Fibroblast of pulmonary artery (primary cell): ENCODE measurements at regions not wholly inside any gene's neighbourhood (a gene's known extent, or its start where the extent isn't known, plus 50 kb on each side); places are given as distances from the start of the nearest gene placed in this dataset.

ENCODE experiments used
- DNase-seq: peaks from one replicate; pipeline ENCODE4 v3.0.0-alpha.2; 2010; ENCODE audit warnings: low read depth
- H3K4me3 ChIP-seq: replicated peaks from 2 replicates; pipeline ENCODE4 v1.5.1; 2011; ENCODE audit warnings: low read depth, mild to moderate bottlenecking, control low read depth, low read length, moderate library complexity
- TF ChIP-seq, protein P1 (sequence below): IDR thresholded peaks from 2 replicates; pipeline ENCODE4 v1.5.1; 2011; ENCODE audit warnings: mild to moderate bottlenecking, control low read depth, low read length, inconsistent platforms; ENCODE audit errors: missing control alignments

DNA sequence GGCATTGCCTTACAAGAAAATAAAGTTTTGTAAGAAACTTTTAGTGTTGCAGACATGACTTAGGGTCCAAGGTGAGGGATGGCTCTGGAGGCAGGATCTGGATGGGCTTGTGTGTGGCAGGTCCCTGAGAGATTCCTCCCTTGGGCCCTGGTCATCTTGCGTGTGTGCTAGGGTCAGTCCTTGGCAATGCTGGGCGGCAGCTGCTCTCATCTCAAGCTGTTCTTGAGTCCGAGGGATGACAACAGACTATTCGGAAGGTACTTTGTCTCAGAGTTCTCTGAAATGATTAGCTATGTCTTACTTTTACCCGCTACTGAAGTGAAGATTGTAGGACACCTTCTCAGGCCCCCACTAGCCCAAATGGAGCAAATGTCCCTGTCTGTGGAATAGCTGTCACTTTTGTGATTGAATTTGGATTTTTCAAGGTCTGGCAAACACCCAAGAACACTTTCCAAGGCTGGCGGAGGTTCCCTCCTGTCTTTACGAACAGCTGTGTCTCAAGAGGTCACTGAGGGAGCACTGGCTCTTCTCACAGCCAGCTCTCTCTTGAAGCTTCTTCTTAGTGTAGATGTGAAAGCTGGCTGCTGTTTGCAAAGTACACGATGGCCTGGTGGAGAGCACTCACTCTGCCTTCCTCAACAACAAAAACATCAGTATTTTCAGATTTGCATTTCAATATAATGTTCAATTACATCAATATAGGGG lies 253.6 kb downstream of the STK31 start:
- TF ChIP-seq, protein P1, sequence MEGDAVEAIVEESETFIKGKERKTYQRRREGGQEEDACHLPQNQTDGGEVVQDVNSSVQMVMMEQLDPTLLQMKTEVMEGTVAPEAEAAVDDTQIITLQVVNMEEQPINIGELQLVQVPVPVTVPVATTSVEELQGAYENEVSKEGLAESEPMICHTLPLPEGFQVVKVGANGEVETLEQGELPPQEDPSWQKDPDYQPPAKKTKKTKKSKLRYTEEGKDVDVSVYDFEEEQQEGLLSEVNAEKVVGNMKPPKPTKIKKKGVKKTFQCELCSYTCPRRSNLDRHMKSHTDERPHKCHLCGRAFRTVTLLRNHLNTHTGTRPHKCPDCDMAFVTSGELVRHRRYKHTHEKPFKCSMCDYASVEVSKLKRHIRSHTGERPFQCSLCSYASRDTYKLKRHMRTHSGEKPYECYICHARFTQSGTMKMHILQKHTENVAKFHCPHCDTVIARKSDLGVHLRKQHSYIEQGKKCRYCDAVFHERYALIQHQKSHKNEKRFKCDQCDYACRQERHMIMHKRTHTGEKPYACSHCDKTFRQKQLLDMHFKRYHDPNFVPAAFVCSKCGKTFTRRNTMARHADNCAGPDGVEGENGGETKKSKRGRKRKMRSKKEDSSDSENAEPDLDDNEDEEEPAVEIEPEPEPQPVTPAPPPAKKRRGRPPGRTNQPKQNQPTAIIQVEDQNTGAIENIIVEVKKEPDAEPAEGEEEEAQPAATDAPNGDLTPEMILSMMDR: no peak
- no peak overlapping the region for H3K4me3 ChIP-seq
- DNase-seq: no peak

DNA sequence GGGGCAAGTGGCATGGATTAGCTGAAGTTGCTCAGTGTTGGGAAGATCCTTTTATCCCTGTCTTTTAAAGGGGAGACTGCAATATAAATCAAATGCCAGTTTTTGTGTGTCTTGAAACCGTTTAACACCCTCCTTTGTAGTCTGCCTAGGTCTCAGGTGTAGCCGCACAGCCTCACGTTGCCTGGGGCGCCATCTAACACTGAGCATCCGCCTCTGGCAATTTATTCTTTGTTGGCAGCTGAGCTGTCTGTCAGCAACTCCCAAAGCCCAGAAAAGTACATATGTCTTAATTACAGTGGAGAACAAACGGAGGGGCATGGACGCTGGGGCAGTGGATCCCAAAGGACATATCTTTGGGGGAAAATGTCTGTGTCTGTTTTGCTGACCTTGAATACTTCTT lies 254.7 kb downstream of the STK31 start:
- TF ChIP-seq, protein P1: no peak
- no peak for DNase-seq
- no peak overlapping the region for H3K4me3 ChIP-seq

DNA sequence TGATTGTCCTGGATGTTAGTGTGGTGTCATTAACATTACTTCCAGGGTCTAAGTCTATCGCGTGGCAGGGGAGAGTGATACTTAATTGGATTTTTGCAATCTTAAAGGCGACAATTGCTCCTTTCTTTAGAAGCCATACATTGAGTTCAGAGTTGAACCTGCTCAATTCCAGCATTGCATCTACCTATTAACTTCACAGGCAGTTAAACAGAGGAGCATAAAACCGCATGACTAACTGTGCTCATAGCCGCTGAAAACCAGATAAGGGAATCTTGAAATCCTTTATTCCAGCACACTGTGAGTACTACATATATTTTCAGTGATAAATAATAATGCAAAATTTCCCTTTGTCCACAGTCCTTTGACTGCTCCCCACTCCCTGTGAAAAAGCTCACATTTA lies 255.3 kb downstream of the STK31 start:
- TF ChIP-seq, protein P1: no peak
- DNase-seq: no peak
- no peak overlapping the region for H3K4me3 ChIP-seq

DNA sequence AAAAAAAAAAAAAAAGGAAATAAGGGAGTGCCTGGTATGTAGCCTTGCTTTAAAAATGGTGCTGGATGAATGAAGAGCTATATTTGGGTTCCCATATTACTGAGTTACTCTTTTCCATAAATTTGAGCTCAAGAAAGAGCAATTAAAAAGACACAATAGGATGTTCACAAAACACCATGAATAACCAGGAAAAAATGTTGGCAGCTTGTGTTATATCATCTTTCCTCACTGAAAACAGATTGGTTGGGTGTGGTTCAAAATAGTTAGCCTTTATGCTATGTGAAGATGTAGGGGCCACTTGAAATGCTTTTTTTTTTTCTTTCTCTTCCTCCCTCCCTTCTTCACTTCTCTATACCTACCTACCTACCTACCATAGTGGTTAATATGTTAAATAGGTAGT lies 256.9 kb downstream of the STK31 start:
- DNase-seq: no peak
- TF ChIP-seq, protein P1: no peak
- no peak overlapping the region for H3K4me3 ChIP-seq

DNA sequence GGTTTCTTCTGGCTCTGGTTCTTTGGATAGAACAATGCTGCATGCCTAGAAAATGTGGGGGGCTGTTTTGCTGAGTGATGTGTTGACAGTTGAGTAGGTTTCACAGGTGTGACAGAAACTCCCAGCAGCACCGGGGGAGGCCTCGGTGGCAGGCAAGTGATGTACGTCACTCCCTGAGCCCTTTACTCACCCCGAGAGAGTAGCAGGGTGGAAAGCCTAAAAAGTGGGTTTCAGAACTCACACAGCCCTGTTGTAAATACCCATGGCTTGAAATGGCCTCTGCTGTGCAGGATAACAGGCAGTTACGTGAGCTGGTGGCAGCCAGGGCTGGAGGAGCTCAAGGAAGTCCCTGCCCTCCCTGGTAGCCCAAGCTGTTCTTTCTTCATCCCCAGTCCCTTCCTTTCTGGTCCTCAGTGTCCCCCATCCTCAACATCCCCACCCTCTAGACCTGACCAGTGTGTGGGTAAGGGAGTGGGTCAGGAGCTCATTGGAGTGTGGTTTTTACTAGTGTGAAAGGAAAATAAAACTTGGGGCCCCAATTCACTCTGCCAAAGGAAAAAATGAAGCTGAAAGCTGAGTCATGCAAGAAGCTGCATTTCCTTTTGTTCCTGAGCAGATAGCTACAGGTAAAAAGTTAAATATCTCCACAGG lies 258.1 kb downstream of the STK31 start:
- TF ChIP-seq, protein P1: no peak

DNA sequence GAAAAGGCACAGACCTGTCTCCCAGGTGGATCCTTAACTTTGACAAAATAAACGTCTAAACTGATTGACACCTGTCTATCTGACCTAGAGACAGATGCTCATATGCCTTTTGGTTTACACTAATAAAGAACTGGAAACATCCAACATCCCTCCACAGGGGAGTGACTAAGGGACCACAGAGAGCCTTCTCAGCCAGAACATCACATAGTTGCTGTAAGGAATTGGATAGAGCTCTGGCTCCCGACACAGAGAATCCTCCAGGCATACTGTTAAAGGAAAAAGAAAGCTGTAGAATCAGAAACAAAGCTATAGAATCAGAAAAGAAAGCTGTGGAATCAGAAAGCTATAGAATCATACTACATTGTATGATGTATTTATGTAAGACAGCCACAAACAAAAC lies 258.8 kb downstream of the STK31 start:
- H3K4me3 ChIP-seq: no peak overlapping the region
- no peak for DNase-seq
- TF ChIP-seq, protein P1: no peak

More for the DNA sequence above, 258.1 kb downstream of the STK31 start:
- no peak overlapping the region for H3K4me3 ChIP-seq
- no peak for DNase-seq
